Activated CD4-positive, alpha-beta T cell treated with anti-CD3 and anti-CD28 coated beads, Interleukin-2, amount 50 U/mL, for 4 hours (primary cell): ENCODE measurements at regions not wholly inside any gene's neighbourhood (a gene's known extent, or its start where the extent isn't known, plus 50 kb on each side); places are given as distances from the start of the nearest gene placed in this dataset.
"Not testable (repeated sequence)": the region's sequence is repeated elsewhere in the genome, so short reads cannot be mapped to it uniquely, and the experiment has no call there.

Experiments used
- DNase-seq, 2 experiments: peaks; one replicate each; pipeline ENCODE4 v3.0.0-alpha.2; 2020

GRCh38 chr12:90250766-90251165, 542.1 kb upstream of the ATP2B1 start:
- no peak for DNase-seq

GRCh38 chr12:90250042-90250441, 541.4 kb upstream of the ATP2B1 start:
- no peak for DNase-seq

GRCh38 chr12:90246688-90247087, 538.0 kb upstream of the ATP2B1 start:
- DNase-seq, result no peak

- DNase-seq, result no peak
These were observed 536.8 kb upstream of the ATP2B1 start for GRCh38 chr12:90245391-90245790.

GRCh38 chr12:90244232-90244631, 535.6 kb upstream of the ATP2B1 start:
- DNase-seq, result no peak

GRCh38 chr12:90243211-90243610, 534.6 kb upstream of the ATP2B1 start:
- no peak for DNase-seq

GRCh38 chr12:90239732-90240260, 531.2 kb upstream of the ATP2B1 start:
- no peak for DNase-seq

- no peak for DNase-seq
These were observed 530.1 kb upstream of the ATP2B1 start for GRCh38 chr12:90238663-90239271.

GRCh38 chr12:90237841-90238240, 529.2 kb upstream of the ATP2B1 start:
- no peak for DNase-seq

GRCh38 chr12:90235642-90236041, 527.0 kb upstream of the ATP2B1 start:
- no peak for DNase-seq

GRCh38 chr12:90234472-90234871, 525.8 kb upstream of the ATP2B1 start:
- no peak for DNase-seq

GRCh38 chr12:90233168-90234100, 524.8 kb upstream of the ATP2B1 start:
- DNase-seq, result no peak

- DNase-seq, result no peak
These were observed 521.0 kb upstream of the ATP2B1 start for GRCh38 chr12:90229407-90230170.

- no peak for DNase-seq
These were observed 517.6 kb upstream of the ATP2B1 start for GRCh38 chr12:90226211-90226610.

- DNase-seq, result no peak
These were observed 508.2 kb upstream of the ATP2B1 start for GRCh38 chr12:90216815-90217214.

- no peak for DNase-seq
These were observed 507.4 kb upstream of the ATP2B1 start for GRCh38 chr12:90216020-90216552.

- no peak for DNase-seq
These were observed 502.4 kb upstream of the ATP2B1 start for GRCh38 chr12:90211017-90211416.

GRCh38 chr12:90209029-90209428, 500.4 kb upstream of the ATP2B1 start:
- no peak for DNase-seq

GRCh38 chr12:90208379-90208778, 499.7 kb upstream of the ATP2B1 start:
- not testable (repeated sequence) for DNase-seq

- DNase-seq, result no peak
These were observed 499.2 kb upstream of the ATP2B1 start for GRCh38 chr12:90207799-90208198.

GRCh38 chr12:90205165-90205564, 496.5 kb upstream of the ATP2B1 start:
- no peak for DNase-seq

- DNase-seq, result no peak
These were observed 494.9 kb upstream of the ATP2B1 start for GRCh38 chr12:90203556-90203955.

- no peak for DNase-seq
These were observed 490.4 kb upstream of the ATP2B1 start for GRCh38 chr12:90199006-90199405.
